Left renal pelvis (tissue), 4 donors: ENCODE measurements at regions not wholly inside any gene's neighbourhood (a gene's known extent, or its start where the extent isn't known, plus 50 kb on each side); places are given as distances from the start of the nearest gene placed in this dataset.

ENCODE experiments used
- DNase-seq, 4 donors: peaks; one replicate each; pipeline ENCODE4 v3.0.0-alpha.2; 2013; ENCODE audit warnings: low read depth in 4 of 4, low spot score in 3 of 4

GRCh38 chr3:23019596-23020300 is 183.4 kb upstream of the UBE2E2 start:
- DNase-seq, result no peak

DNA sequence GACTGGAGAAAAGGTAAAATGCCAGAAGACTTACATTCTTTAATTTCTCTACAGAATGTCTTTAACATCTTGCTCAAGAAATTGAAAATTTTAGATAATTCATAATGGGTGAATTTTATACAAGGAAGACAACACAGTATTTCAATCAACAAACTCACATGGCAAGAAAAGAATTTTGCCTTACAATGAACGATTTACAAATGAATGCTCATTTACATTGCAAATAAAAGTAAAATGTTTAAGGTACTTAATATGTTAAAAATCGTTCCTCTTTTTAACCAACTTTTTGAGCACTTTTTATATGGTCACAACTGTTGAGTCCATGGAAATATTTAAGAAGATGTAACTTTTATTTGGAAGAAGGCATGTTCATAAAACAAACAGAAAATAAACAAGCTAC is 174.8 kb upstream of the UBE2E2 start:
- no peak for DNase-seq

DNA sequence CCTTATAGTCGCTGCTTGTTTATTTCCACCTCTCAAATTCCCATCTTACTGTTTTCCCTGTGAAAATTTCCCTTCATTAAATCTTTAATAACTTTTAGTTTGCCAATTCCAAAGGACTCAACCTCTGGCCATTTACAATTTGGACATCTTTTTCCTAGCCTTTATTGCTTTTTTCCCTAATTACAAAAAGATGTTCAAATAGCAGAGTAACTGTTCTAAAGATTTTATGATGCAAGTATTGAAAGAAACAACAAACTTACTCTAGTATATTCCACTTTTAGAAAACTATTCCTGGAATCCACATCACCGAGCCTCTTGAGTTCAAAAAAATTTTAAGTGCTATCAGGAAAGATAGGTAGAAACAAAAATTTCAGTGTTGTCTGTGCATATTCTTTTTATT is 174.1 kb upstream of the UBE2E2 start:
- DNase-seq, result no peak

- DNase-seq, result no peak
Measured at GRCh38 chr3:23035927-23036640, 167.0 kb upstream of the UBE2E2 start.

- no peak for DNase-seq
Measured at GRCh38 chr3:23036728-23037127, 166.4 kb upstream of the UBE2E2 start.

- no peak for DNase-seq
Measured at GRCh38 chr3:23038471-23038870, 164.7 kb upstream of the UBE2E2 start.

- no peak for DNase-seq
Measured at GRCh38 chr3:23041918-23042696, 161.0 kb upstream of the UBE2E2 start.

DNA sequence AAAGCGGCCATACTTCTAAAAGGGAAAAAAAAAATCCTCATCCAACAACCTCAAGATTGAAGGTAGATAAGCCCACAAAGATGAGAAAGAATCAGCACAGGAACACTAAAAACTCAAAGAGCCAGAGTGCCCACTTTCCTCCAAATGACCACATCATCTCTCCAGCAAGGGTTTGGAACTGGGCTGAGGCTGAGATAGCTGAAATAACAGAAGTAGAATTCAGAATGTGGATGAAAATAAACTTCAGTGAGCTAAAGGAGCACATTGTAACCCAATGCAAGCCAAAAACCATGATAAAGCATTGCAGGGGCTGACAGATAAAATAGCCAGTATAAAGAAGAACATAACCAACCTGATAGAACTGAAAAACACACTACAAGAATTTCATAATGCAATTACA is 158.7 kb upstream of the UBE2E2 start:
- no peak for DNase-seq

DNA sequence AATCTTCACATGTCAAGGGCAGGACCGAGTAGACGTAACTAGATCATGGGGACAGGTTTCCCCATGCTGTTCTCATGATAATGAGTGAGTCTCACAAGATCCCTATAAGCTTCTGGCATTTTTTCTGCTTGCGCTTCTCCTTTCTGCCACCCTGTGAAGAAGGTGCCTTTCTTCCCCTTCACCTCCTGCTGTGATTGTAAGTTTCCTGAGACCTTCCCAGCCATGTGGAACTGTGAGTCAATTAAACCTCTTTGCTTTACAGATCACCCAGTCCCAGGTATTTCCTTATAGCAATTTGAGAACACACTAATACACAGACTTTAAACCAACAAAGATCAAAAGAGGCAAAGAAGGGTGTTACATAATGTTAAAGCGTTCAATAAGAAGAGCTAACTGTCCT is 156.6 kb upstream of the UBE2E2 start:
- DNase-seq, result no peak

DNA sequence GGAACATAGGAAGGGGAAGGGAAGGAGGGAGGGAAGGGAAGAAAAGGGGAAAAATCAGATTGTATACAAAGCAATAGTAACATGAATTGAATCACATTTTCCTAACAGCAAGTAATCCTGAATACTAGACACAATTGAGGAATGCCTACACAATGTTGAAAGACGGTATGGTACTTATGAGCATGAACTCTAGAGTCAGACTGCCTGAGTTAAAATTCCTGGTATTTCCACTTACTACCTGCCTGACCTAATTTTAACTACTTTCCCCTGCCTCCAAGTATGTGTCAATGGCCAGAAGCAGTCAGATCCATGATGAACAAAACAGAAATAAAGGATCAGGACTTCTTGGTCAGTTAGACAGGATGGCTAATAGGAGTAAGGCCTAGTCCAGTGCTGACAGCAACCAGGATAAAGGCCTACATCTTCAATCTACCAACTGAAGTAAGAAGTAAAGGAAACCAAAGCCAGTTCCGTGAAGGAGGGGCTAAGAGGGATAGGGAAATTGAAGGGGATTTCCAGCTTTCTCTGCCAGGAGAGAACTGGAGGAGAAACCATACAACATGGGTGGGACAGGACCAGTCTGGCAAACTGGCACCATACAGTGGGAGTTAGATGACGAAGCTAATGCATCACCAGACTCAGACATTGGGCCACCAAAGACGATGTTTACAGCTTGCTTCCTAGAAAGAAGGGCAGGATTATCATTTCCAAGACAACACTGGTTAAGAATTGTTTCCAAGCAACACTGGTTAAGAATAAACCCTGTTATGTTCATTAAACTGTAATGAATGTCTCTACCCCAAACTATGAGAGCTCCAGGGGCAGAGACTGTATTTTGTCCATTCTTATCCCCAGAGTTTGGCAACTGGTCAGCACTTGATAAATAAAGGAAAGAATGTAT is 151.6 kb upstream of the UBE2E2 start:
- DNase-seq, result no peak

- no peak for DNase-seq
Measured at GRCh38 chr3:23052208-23052607, 150.9 kb upstream of the UBE2E2 start.

DNA sequence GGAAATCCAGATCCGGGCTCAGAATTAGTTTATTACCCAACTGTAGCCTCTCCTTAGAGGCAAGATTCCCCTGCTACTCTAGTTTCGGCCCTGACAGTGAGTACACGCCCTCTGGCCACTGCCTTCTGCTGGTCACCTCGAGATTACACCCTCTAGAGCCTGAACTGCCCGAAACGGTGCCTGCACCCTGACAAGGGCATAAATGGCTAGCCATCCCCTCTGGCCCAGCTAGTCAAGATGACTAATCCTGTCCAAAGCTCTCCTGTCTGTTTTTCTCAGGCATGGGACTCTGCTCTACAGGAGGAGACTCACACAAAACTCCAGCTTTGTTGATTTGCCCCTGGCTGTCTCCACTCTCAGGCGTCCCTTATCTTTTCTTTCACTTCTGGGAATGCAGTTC is 150.5 kb upstream of the UBE2E2 start:
- no peak for DNase-seq

- DNase-seq, result no peak
Measured at GRCh38 chr3:23055733-23056376, 147.3 kb upstream of the UBE2E2 start.

DNA sequence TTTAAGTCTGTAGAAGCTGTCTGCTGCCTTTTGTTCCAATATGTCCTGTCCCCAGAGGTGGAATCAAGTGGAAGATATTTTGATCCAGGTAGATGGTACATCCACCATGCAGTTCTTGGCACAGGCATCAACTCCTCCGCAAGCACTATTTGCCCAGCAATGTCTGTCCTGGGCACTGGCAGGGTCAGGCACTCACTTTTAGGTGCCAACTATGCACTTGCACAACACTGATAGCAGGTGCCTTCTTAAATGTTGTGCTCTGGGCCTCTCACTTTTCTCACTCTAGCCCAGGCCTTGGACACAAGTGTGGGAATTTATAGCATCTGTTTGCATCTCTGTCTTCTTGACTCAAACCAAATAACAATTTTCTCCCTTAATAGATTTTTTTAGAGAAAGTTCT is 140.5 kb upstream of the UBE2E2 start:
- DNase-seq, result no peak

DNA sequence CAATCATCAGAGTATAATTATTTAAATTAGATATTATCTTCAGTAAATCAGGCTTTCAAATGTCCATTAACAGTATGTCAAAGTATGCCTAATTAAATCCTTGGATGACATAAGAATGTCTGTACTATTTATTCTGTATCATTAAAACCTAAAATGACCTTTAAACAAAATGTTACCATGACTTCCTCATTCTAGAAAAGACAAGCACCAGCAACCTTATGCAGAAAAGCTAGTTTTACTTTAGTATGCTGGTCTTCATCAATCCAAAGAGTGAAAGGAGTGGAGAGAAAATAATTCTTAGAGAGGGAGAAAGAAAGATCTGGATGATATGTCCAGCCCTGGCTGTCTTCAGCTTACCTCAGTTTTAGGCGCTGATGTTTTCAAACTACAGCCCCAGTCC is 140.1 kb upstream of the UBE2E2 start:
- DNase-seq, result no peak

DNA sequence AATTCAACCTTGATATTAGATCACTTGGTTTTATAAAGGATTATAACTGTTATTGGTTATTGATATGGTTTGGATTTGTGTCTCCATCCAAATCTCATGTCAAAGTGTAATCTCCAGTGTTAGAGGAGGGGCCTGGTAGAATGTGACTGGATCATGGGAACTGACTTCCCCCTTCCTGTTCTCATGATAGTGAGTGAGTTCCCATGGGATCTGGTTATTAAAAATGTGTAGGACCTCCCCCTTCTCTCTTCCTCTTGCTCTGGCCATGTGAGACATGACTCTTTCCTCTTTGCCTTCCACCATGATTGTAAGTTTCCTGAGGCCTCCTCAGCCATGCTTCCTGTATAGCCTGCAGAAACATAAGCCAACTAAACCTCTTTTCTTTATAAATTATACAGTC is 136.0 kb upstream of the UBE2E2 start:
- no peak for DNase-seq

DNA sequence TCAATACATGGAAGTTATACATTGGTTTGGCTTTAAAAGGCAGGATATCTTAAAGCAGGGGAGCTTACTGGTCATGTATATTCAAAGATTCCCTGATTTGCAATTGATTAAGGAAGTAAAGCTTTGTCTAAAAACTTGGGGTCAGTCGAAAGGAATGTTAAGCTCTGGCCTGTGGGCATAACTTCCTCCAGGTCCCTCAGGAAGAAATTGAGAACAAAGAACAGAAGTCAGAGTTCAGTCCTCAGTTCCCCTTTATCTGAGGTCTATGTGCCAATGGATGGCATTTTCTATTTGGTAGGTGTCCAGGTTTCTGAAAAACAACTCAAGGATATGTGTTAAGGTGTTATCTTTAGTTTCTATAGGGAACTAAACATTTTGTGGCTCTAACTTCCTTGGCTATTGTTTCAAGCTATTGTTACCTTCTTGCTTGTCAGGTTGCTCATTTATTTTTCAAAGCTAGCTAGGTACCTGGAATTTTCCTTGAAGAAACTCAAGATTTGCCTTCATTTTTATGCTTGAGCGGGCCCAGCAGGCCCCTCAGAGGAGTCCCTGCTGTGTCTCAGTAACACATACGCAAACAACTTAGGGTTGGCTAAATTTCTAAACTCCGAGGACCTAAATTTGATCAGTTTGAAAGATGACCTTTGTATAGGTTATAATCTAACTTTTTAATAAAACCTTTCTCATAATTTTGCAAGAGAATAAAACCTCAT is 135.0 kb upstream of the UBE2E2 start:
- no peak for DNase-seq

- DNase-seq, result no peak
Measured at GRCh38 chr3:23071296-23071695, 131.8 kb upstream of the UBE2E2 start.

- no peak for DNase-seq
Measured at GRCh38 chr3:23071758-23072157, 131.4 kb upstream of the UBE2E2 start.

GRCh38 chr3:23072693-23073092 is 130.4 kb upstream of the UBE2E2 start:
- DNase-seq, result no peak
